ENCODE measurements at regions not wholly inside any gene's neighbourhood (a gene's known extent, or its start where the extent isn't known, plus 50 kb on each side); places are given as distances from the start of the nearest gene placed in this dataset.

- WGBS (ENCODE audit: insufficient coverage): 100% methylated on average over 1 of the region's 1 CpG
Measured at GRCh38 chr10:36191009-36191408, 548.9 kb upstream of the FZD8 start.

GRCh38 chr10:36188461-36188860 lies 546.4 kb upstream of the FZD8 start:
- WGBS (ENCODE audit: insufficient coverage): 48% methylated on average over 2 of the region's 4 CpGs

More at GRCh38 chr10:36191009-36191408, 548.9 kb upstream of the FZD8 start:
- Histone ChIP-seq H3K4me3 (ENCODE audit: low read depth, low read length) (no peak overlapping the region), H3K36me3 (ENCODE audit: control insufficient read depth, insufficient read depth, low read length) (no peaks in the 10 kb centered on the region), H3K27me3 (ENCODE audit: control insufficient read depth, insufficient read depth, low read length) (no peaks in the 10 kb centered on the region), H3K4me1 (ENCODE audit: control insufficient read depth, insufficient read depth, low read length) (no peaks in the 10 kb centered on the region), H3K9me3 (ENCODE audit: control insufficient read depth, insufficient read depth, low read length) (peaks cover 5% of the 10 kb centered on the region), H3K27ac (ENCODE audit: low read depth, low read length) (no peak overlapping the region)
- no peak for DNase-seq (ENCODE audit: low read depth in 4 of 6, low spot score in 6 of 6)

GRCh38 chr10:36188080-36188453 lies 546.0 kb upstream of the FZD8 start:
- H3K27ac ChIP-seq (ENCODE audit: low read depth, low read length): no peak overlapping the region
- peak in 1 of 6 donors; percentile 60 for DNase-seq (ENCODE audit: low read depth in 4 of 6, low spot score in 6 of 6)
- H3K4me3 ChIP-seq (ENCODE audit: low read depth, low read length): no peak overlapping the region
- H3K4me1 ChIP-seq (ENCODE audit: control insufficient read depth, insufficient read depth, low read length): no peaks in the 10 kb centered on the region
- H3K27me3 ChIP-seq (ENCODE audit: control insufficient read depth, insufficient read depth, low read length): no peaks in the 10 kb centered on the region
- H3K36me3 ChIP-seq (ENCODE audit: control insufficient read depth, insufficient read depth, low read length): no peaks in the 10 kb centered on the region
- peaks cover 5% of the 10 kb centered on the region for H3K9me3 ChIP-seq (ENCODE audit: control insufficient read depth, insufficient read depth, low read length)
- 35% methylated on average over 6 of the region's 8 CpGs for WGBS (ENCODE audit: insufficient coverage)

More at GRCh38 chr10:36188461-36188860, 546.4 kb upstream of the FZD8 start:
- Histone ChIP-seq H3K4me3 (ENCODE audit: low read depth, low read length) (no peak overlapping the region), H3K27me3 (ENCODE audit: control insufficient read depth, insufficient read depth, low read length) (no peaks in the 10 kb centered on the region), H3K27ac (ENCODE audit: low read depth, low read length) (no peak overlapping the region), H3K9me3 (ENCODE audit: control insufficient read depth, insufficient read depth, low read length) (peaks cover 5% of the 10 kb centered on the region), H3K4me1 (ENCODE audit: control insufficient read depth, insufficient read depth, low read length) (no peaks in the 10 kb centered on the region), H3K36me3 (ENCODE audit: control insufficient read depth, insufficient read depth, low read length) (no peaks in the 10 kb centered on the region)
- DNase-seq (ENCODE audit: low read depth in 4 of 6, low spot score in 6 of 6): peak in 2 of 6 donors; percentile 12 to 42

GRCh38 chr10:36187380-36188079 lies 545.4 kb upstream of the FZD8 start:
- no peak overlapping the region for H3K4me3 ChIP-seq (ENCODE audit: low read depth, low read length)
- 48% methylated on average over 5 of the region's 6 CpGs for WGBS (ENCODE audit: insufficient coverage)
- H3K27ac ChIP-seq (ENCODE audit: low read depth, low read length): no peak overlapping the region
- DNase-seq (ENCODE audit: low read depth in 4 of 6, low spot score in 6 of 6): peak in 2 of 6 donors; percentile 47 to 57
- no peaks in the 10 kb centered on the region for H3K36me3 ChIP-seq (ENCODE audit: control insufficient read depth, insufficient read depth, low read length)
- H3K27me3 ChIP-seq (ENCODE audit: control insufficient read depth, insufficient read depth, low read length): no peaks in the 10 kb centered on the region
- H3K4me1 ChIP-seq (ENCODE audit: control insufficient read depth, insufficient read depth, low read length): no peaks in the 10 kb centered on the region
- H3K9me3 ChIP-seq (ENCODE audit: control insufficient read depth, insufficient read depth, low read length): peaks cover 5% of the 10 kb centered on the region

- WGBS (ENCODE audit: insufficient coverage): 59% methylated on average over 6 of the region's 6 CpGs
- no peak for DNase-seq (ENCODE audit: low read depth in 4 of 6, low spot score in 6 of 6)
- Histone ChIP-seq H3K27ac (ENCODE audit: low read depth, low read length) (no peak overlapping the region), H3K27me3 (ENCODE audit: control insufficient read depth, insufficient read depth, low read length) (no peaks in the 10 kb centered on the region), H3K4me1 (ENCODE audit: control insufficient read depth, insufficient read depth, low read length) (no peaks in the 10 kb centered on the region), H3K9me3 (ENCODE audit: control insufficient read depth, insufficient read depth, low read length) (no peaks in the 10 kb centered on the region), H3K4me3 (ENCODE audit: low read depth, low read length) (no peak overlapping the region), H3K36me3 (ENCODE audit: control insufficient read depth, insufficient read depth, low read length) (no peaks in the 10 kb centered on the region)
Measured at GRCh38 chr10:36185097-36185496, 543.0 kb upstream of the FZD8 start.

GRCh38 chr10:36183726-36184125 lies 541.6 kb upstream of the FZD8 start:
- no peaks in the 10 kb centered on the region for H3K27me3 ChIP-seq (ENCODE audit: control insufficient read depth, insufficient read depth, low read length)
- no peak overlapping the region for H3K27ac ChIP-seq (ENCODE audit: low read depth, low read length)
- WGBS (ENCODE audit: insufficient coverage): 93% methylated on average over 5 of the region's 6 CpGs
- H3K4me3 ChIP-seq (ENCODE audit: low read depth, low read length): no peak overlapping the region
- no peaks in the 10 kb centered on the region for H3K36me3 ChIP-seq (ENCODE audit: control insufficient read depth, insufficient read depth, low read length)
- DNase-seq (ENCODE audit: low read depth in 4 of 6, low spot score in 6 of 6): no peak
- H3K4me1 ChIP-seq (ENCODE audit: control insufficient read depth, insufficient read depth, low read length): no peaks in the 10 kb centered on the region
- H3K9me3 ChIP-seq (ENCODE audit: control insufficient read depth, insufficient read depth, low read length): no peaks in the 10 kb centered on the region

- Histone ChIP-seq H3K27me3 (ENCODE audit: control insufficient read depth, insufficient read depth, low read length) (no peaks in the 10 kb centered on the region), H3K4me3 (ENCODE audit: low read depth, low read length) (no peak overlapping the region), H3K9me3 (ENCODE audit: control insufficient read depth, insufficient read depth, low read length) (no peaks in the 10 kb centered on the region), H3K36me3 (ENCODE audit: control insufficient read depth, insufficient read depth, low read length) (no peaks in the 10 kb centered on the region), H3K27ac (ENCODE audit: low read depth, low read length) (no peak overlapping the region), H3K4me1 (ENCODE audit: control insufficient read depth, insufficient read depth, low read length) (no peaks in the 10 kb centered on the region)
- no peak for DNase-seq (ENCODE audit: low read depth in 4 of 6, low spot score in 6 of 6)
Measured at GRCh38 chr10:36183056-36183455, 541.0 kb upstream of the FZD8 start.

- DNase-seq (ENCODE audit: low read depth in 4 of 6, low spot score in 6 of 6): no peak
- WGBS (ENCODE audit: insufficient coverage): no CpG with 5 or more reads among the region's 4 CpGs
- H3K9me3 ChIP-seq (ENCODE audit: control insufficient read depth, insufficient read depth, low read length): no peaks in the 10 kb centered on the region
- H3K27ac ChIP-seq (ENCODE audit: low read depth, low read length): no peak overlapping the region
- H3K36me3 ChIP-seq (ENCODE audit: control insufficient read depth, insufficient read depth, low read length): no peaks in the 10 kb centered on the region
- H3K27me3 ChIP-seq (ENCODE audit: control insufficient read depth, insufficient read depth, low read length): no peaks in the 10 kb centered on the region
- H3K4me1 ChIP-seq (ENCODE audit: control insufficient read depth, insufficient read depth, low read length): no peaks in the 10 kb centered on the region
- H3K4me3 ChIP-seq (ENCODE audit: low read depth, low read length): no peak overlapping the region
Measured at GRCh38 chr10:36182606-36183005, 540.5 kb upstream of the FZD8 start.

- Histone ChIP-seq H3K27ac (ENCODE audit: low read depth, low read length) (no peak overlapping the region), H3K36me3 (ENCODE audit: control insufficient read depth, insufficient read depth, low read length) (no peaks in the 10 kb centered on the region), H3K9me3 (ENCODE audit: control insufficient read depth, insufficient read depth, low read length) (no peaks in the 10 kb centered on the region), H3K4me1 (ENCODE audit: control insufficient read depth, insufficient read depth, low read length) (no peaks in the 10 kb centered on the region), H3K4me3 (ENCODE audit: low read depth, low read length) (no peak overlapping the region), H3K27me3 (ENCODE audit: control insufficient read depth, insufficient read depth, low read length) (no peaks in the 10 kb centered on the region)
- peak in 2 of 6 donors; percentile 30 to 31 for DNase-seq (ENCODE audit: low read depth in 4 of 6, low spot score in 6 of 6)
- 48% methylated on average over 7 of the region's 9 CpGs for WGBS (ENCODE audit: insufficient coverage)
Measured at GRCh38 chr10:36182179-36182566, 540.1 kb upstream of the FZD8 start.

GRCh38 chr10:36181426-36182178 lies 539.5 kb upstream of the FZD8 start:
- Histone ChIP-seq H3K4me1 (ENCODE audit: control insufficient read depth, insufficient read depth, low read length) (no peaks in the 10 kb centered on the region), H3K36me3 (ENCODE audit: control insufficient read depth, insufficient read depth, low read length) (no peaks in the 10 kb centered on the region), H3K27ac (ENCODE audit: low read depth, low read length) (no peak overlapping the region), H3K4me3 (ENCODE audit: low read depth, low read length) (no peak overlapping the region), H3K27me3 (ENCODE audit: control insufficient read depth, insufficient read depth, low read length) (no peaks in the 10 kb centered on the region), H3K9me3 (ENCODE audit: control insufficient read depth, insufficient read depth, low read length) (no peaks in the 10 kb centered on the region)
- no CpG with 5 or more reads among the region's 3 CpGs for WGBS (ENCODE audit: insufficient coverage)
- DNase-seq (ENCODE audit: low read depth in 4 of 6, low spot score in 6 of 6): no peak

All from spinal cord (tissue), 9 donors.